ENCODE measurements at regions not wholly inside any gene's neighbourhood (a gene's known extent, or its start where the extent isn't known, plus 50 kb on each side); places are given as distances from the start of the nearest gene placed in this dataset.

GRCh38 chr5:30156156-30156555 is 1037.3 kb upstream of the CDH6 start:
- Histone ChIP-seq H3K36me3 (ENCODE audit: insufficient read depth, low read length) (no peaks in the 10 kb centered on the region), H4K20me1 (ENCODE audit: insufficient read depth, low read length) (no peaks in the 10 kb centered on the region), H3K4me1 (ENCODE audit: insufficient read depth, low read length) (no peaks in the 10 kb centered on the region), H3K9me3 (ENCODE audit: insufficient read depth, low read length, severe bottlenecking) (no peaks in the 10 kb centered on the region), H3K27me3 (ENCODE audit: insufficient read depth, low read length, poor library complexity) (no peaks in the 10 kb centered on the region), H3K27ac (ENCODE audit: low read length) (no peak overlapping the region), H3K79me2 (ENCODE audit: insufficient read depth, low read length) (no peaks in the 10 kb centered on the region), H3K4me3 (ENCODE audit: low read depth in 1 of 2, low read length in 2 of 2) (no peak overlapping the region), H3K9ac (ENCODE audit: low read depth, low read length) (no peak overlapping the region), H3K4me2 (ENCODE audit: insufficient read depth, low read length) (no peak overlapping the region), H2AFZ (ENCODE audit: low read depth, low read length) (no peak overlapping the region)
- DNase-seq (no peak), ATAC-seq (ENCODE audit: insufficient read depth, low read depth) (no peak)
- no peak for TF ChIP-seq EZH2 (IDR thresholded peaks at IDR 0.05; ENCODE audit: borderline replicate concordance, low read depth, low read length, severe bottlenecking)
- TF ChIP-seq, protein P1, sequence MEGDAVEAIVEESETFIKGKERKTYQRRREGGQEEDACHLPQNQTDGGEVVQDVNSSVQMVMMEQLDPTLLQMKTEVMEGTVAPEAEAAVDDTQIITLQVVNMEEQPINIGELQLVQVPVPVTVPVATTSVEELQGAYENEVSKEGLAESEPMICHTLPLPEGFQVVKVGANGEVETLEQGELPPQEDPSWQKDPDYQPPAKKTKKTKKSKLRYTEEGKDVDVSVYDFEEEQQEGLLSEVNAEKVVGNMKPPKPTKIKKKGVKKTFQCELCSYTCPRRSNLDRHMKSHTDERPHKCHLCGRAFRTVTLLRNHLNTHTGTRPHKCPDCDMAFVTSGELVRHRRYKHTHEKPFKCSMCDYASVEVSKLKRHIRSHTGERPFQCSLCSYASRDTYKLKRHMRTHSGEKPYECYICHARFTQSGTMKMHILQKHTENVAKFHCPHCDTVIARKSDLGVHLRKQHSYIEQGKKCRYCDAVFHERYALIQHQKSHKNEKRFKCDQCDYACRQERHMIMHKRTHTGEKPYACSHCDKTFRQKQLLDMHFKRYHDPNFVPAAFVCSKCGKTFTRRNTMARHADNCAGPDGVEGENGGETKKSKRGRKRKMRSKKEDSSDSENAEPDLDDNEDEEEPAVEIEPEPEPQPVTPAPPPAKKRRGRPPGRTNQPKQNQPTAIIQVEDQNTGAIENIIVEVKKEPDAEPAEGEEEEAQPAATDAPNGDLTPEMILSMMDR (IDR thresholded peaks at IDR 0.05; ENCODE audit: borderline replicate concordance, extremely low read depth, low read length, poor library complexity, severe bottlenecking), result no peak

DNA sequence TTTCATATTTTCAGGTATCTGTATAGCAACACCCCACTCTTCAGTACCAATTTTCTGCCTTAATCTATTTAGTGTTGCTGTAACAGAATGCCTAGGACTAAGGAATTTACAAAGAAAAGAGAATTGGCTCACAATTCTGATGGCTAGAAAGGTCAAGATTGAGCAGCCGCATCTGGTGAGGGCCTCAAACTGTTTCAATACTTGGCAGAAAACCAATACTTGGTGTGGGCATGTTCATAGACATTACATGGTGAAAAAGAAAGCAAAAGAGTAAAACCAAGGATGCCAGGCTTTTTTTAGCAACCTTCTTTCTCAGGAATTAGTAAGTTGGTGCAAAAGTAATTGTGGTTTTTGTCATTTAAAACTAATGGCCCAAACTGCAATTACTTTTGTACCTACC is 1041.1 kb upstream of the CDH6 start:
- no peak overlapping the region for H3K4me3 ChIP-seq (ENCODE audit: low read depth in 1 of 2, low read length in 2 of 2)
- H3K27ac ChIP-seq (ENCODE audit: low read length), result no peak overlapping the region
- ATAC-seq (ENCODE audit: insufficient read depth, low read depth) (no peak), DNase-seq (no peak)
- H3K4me1 ChIP-seq (ENCODE audit: insufficient read depth, low read length), result no peaks in the 10 kb centered on the region
- H3K27me3 ChIP-seq (ENCODE audit: insufficient read depth, low read length, poor library complexity), result no peaks in the 10 kb centered on the region
- H4K20me1 ChIP-seq (ENCODE audit: insufficient read depth, low read length), result no peaks in the 10 kb centered on the region
- H2AFZ ChIP-seq (ENCODE audit: low read depth, low read length), result no peak overlapping the region
- H3K79me2 ChIP-seq (ENCODE audit: insufficient read depth, low read length), result no peaks in the 10 kb centered on the region
- H3K9ac ChIP-seq (ENCODE audit: low read depth, low read length), result no peak overlapping the region
- H3K4me2 ChIP-seq (ENCODE audit: insufficient read depth, low read length), result no peak overlapping the region
- TF ChIP-seq, protein P1 (IDR thresholded peaks at IDR 0.05; ENCODE audit: borderline replicate concordance, extremely low read depth, low read length, poor library complexity, severe bottlenecking), result no peak
- TF ChIP-seq EZH2 (IDR thresholded peaks at IDR 0.05; ENCODE audit: borderline replicate concordance, low read depth, low read length, severe bottlenecking), result no peak
- H3K36me3 ChIP-seq (ENCODE audit: insufficient read depth, low read length), result no peaks in the 10 kb centered on the region
- H3K9me3 ChIP-seq (ENCODE audit: insufficient read depth, low read length, severe bottlenecking), result no peaks in the 10 kb centered on the region

- H3K4me2 ChIP-seq (ENCODE audit: insufficient read depth, low read length), result no peak overlapping the region
- TF ChIP-seq EZH2 (IDR thresholded peaks at IDR 0.05; ENCODE audit: borderline replicate concordance, low read depth, low read length, severe bottlenecking), result no peak
- TF ChIP-seq, protein P1 (IDR thresholded peaks at IDR 0.05; ENCODE audit: borderline replicate concordance, extremely low read depth, low read length, poor library complexity, severe bottlenecking), result no peak
- no peaks in the 10 kb centered on the region for H3K4me1 ChIP-seq (ENCODE audit: insufficient read depth, low read length)
- DNase-seq (no peak), ATAC-seq (ENCODE audit: insufficient read depth, low read depth) (no peak)
- no peak overlapping the region for H3K9ac ChIP-seq (ENCODE audit: low read depth, low read length)
- H3K79me2 ChIP-seq (ENCODE audit: insufficient read depth, low read length), result no peaks in the 10 kb centered on the region
- no peak overlapping the region for H3K4me3 ChIP-seq (ENCODE audit: low read depth in 1 of 2, low read length in 2 of 2)
- no peak overlapping the region for H2AFZ ChIP-seq (ENCODE audit: low read depth, low read length)
- H3K27me3 ChIP-seq (ENCODE audit: insufficient read depth, low read length, poor library complexity), result no peaks in the 10 kb centered on the region
- no peaks in the 10 kb centered on the region for H3K9me3 ChIP-seq (ENCODE audit: insufficient read depth, low read length, severe bottlenecking)
- H3K27ac ChIP-seq (ENCODE audit: low read length), result no peak overlapping the region
- no peaks in the 10 kb centered on the region for H4K20me1 ChIP-seq (ENCODE audit: insufficient read depth, low read length)
- no peaks in the 10 kb centered on the region for H3K36me3 ChIP-seq (ENCODE audit: insufficient read depth, low read length)
These were observed 1043.3 kb upstream of the CDH6 start for GRCh38 chr5:30150231-30150630.

GRCh38 chr5:30149526-30149925 is 1044.0 kb upstream of the CDH6 start:
- no peaks in the 10 kb centered on the region for H3K9me3 ChIP-seq (ENCODE audit: insufficient read depth, low read length, severe bottlenecking)
- H3K4me3 ChIP-seq (ENCODE audit: low read depth in 1 of 2, low read length in 2 of 2), result no peak overlapping the region
- H2AFZ ChIP-seq (ENCODE audit: low read depth, low read length), result no peak overlapping the region
- no peak overlapping the region for H3K4me2 ChIP-seq (ENCODE audit: insufficient read depth, low read length)
- H3K4me1 ChIP-seq (ENCODE audit: insufficient read depth, low read length), result no peaks in the 10 kb centered on the region
- no peak overlapping the region for H3K27ac ChIP-seq (ENCODE audit: low read length)
- no peaks in the 10 kb centered on the region for H4K20me1 ChIP-seq (ENCODE audit: insufficient read depth, low read length)
- H3K36me3 ChIP-seq (ENCODE audit: insufficient read depth, low read length), result no peaks in the 10 kb centered on the region
- no peak for ATAC-seq (ENCODE audit: insufficient read depth, low read depth)
- DNase-seq, result no peak
- H3K9ac ChIP-seq (ENCODE audit: low read depth, low read length), result no peak overlapping the region
- TF ChIP-seq, protein P1 (IDR thresholded peaks at IDR 0.05; ENCODE audit: borderline replicate concordance, extremely low read depth, low read length, poor library complexity, severe bottlenecking), result no peak
- no peak for TF ChIP-seq EZH2 (IDR thresholded peaks at IDR 0.05; ENCODE audit: borderline replicate concordance, low read depth, low read length, severe bottlenecking)
- no peaks in the 10 kb centered on the region for H3K27me3 ChIP-seq (ENCODE audit: insufficient read depth, low read length, poor library complexity)
- no peaks in the 10 kb centered on the region for H3K79me2 ChIP-seq (ENCODE audit: insufficient read depth, low read length)

Measured in DND-41 (cell line).